Gastroesophageal sphincter (tissue), 3 donors: ENCODE measurements at regions not wholly inside any gene's neighbourhood (a gene's known extent, or its start where the extent isn't known, plus 50 kb on each side); places are given as distances from the start of the nearest gene placed in this dataset.

Source experiments
- POLR2A ChIP-seq, 2 donors: fragments of 450-650 bp; IDR thresholded peaks; one replicate each; pipeline ENCODE4 v1.6.1; 2017; ENCODE audit warnings: antibody characterized with exemption in 2 of 2, mild to moderate bottlenecking in 2 of 2, moderate library complexity in 1 of 2
- TF ChIP-seq, protein P1 (sequence below), 4 experiments: fragments of 200-600 bp in 2 of 4; fragments of 450-650 bp in 2 of 4; sonication (generic) in 1 of 4; IDR thresholded peaks; one replicate each; pipeline ENCODE4 v1.5.1; 2017 to 2019; ENCODE audit warnings: antibody characterized with exemption in 4 of 4, mild to moderate bottlenecking in 2 of 4, moderate library complexity in 2 of 4

DNA sequence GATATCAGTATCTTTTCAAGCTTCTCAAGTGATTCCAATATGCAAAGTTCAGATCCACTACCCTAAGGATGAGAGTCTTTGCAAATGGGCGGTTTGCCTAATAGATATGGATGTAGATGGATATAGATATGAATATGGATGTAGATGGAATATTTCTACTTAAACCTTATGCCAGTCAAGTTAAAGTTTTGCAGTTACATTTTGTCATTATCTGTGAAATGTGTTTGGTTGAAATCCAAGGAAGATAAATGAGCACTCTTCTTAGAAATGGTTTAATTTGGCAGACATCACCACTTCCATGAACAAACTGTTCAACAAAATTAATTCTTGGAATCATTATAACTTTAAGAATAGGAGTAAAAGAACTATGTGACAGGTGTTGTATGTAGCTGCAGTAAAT, 1066.6 kb downstream of the PCDH18 start:
- no peak for TF ChIP-seq POLR2A (IDR thresholded peaks at IDR 0.05)
- TF ChIP-seq, protein P1, sequence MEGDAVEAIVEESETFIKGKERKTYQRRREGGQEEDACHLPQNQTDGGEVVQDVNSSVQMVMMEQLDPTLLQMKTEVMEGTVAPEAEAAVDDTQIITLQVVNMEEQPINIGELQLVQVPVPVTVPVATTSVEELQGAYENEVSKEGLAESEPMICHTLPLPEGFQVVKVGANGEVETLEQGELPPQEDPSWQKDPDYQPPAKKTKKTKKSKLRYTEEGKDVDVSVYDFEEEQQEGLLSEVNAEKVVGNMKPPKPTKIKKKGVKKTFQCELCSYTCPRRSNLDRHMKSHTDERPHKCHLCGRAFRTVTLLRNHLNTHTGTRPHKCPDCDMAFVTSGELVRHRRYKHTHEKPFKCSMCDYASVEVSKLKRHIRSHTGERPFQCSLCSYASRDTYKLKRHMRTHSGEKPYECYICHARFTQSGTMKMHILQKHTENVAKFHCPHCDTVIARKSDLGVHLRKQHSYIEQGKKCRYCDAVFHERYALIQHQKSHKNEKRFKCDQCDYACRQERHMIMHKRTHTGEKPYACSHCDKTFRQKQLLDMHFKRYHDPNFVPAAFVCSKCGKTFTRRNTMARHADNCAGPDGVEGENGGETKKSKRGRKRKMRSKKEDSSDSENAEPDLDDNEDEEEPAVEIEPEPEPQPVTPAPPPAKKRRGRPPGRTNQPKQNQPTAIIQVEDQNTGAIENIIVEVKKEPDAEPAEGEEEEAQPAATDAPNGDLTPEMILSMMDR (IDR thresholded peaks at IDR 0.05), result no peak
